ENCODE measurements at regions not wholly inside any gene's neighbourhood (a gene's known extent, or its start where the extent isn't known, plus 50 kb on each side); places are given as distances from the start of the nearest gene placed in this dataset.

DNA sequence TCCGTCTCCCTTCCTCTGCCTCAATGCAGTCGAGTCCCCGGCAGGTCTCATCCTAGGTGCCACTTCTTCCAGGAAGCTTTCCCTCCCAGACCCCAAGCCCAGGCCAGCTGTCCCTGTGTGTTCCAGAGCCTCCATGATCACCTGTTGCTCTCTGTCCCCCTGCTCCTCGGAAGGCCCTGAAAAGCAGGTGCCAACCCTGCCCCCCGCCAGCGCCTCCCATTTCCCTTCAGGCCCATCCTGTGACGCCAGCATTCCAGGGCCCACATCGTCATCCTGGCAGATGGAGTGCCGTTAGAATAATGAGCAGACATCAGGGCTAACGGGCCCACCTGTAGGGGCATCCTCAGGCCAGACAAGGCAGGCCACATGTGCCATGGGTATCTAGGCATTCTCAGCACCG is 253.0 kb upstream of the PPP2R2D start:
- TF ChIP-seq, protein P1, sequence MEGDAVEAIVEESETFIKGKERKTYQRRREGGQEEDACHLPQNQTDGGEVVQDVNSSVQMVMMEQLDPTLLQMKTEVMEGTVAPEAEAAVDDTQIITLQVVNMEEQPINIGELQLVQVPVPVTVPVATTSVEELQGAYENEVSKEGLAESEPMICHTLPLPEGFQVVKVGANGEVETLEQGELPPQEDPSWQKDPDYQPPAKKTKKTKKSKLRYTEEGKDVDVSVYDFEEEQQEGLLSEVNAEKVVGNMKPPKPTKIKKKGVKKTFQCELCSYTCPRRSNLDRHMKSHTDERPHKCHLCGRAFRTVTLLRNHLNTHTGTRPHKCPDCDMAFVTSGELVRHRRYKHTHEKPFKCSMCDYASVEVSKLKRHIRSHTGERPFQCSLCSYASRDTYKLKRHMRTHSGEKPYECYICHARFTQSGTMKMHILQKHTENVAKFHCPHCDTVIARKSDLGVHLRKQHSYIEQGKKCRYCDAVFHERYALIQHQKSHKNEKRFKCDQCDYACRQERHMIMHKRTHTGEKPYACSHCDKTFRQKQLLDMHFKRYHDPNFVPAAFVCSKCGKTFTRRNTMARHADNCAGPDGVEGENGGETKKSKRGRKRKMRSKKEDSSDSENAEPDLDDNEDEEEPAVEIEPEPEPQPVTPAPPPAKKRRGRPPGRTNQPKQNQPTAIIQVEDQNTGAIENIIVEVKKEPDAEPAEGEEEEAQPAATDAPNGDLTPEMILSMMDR (IDR thresholded peaks at IDR 0.05): no peak
- no peak for TF ChIP-seq POLR2A (IDR thresholded peaks at IDR 0.05)

Measured in Peyer's patch (tissue), 4 donors.